Islet precursor cell (in vitro differentiated cells): ENCODE measurements at regions not wholly inside any gene's neighbourhood (a gene's known extent, or its start where the extent isn't known, plus 50 kb on each side); places are given as distances from the start of the nearest gene placed in this dataset.
"Not testable (repeated sequence)": the region's sequence is repeated elsewhere in the genome, so short reads cannot be mapped to it uniquely, and the experiment has no call there.

Experiments used
- DNase-seq: peaks from one replicate; pipeline ENCODE4 v3.0.0-alpha.2; 2018

- DNase-seq, result not testable (repeated sequence)
Observed at GRCh38 chr16:33009468-33009867, 184.6 kb upstream of the TP53TG3C start.

GRCh38 chr16:33027121-33027520, 166.9 kb upstream of the TP53TG3C start:
- not testable (repeated sequence) for DNase-seq

GRCh38 chr16:33027941-33028340, 166.1 kb upstream of the TP53TG3C start:
- peak; percentile 1 for DNase-seq

GRCh38 chr16:33028707-33029390, 165.2 kb upstream of the TP53TG3C start:
- DNase-seq, result peak; percentile 29

- not testable (repeated sequence) for DNase-seq
Observed at GRCh38 chr16:33048849-33049248, 145.2 kb upstream of the TP53TG3C start.

- DNase-seq, result peak; percentile 14
Observed at GRCh38 chr16:33059206-33059605, 134.8 kb upstream of the TP53TG3C start.

GRCh38 chr16:33059654-33060421, 134.2 kb upstream of the TP53TG3C start:
- DNase-seq, result not testable (repeated sequence)

- DNase-seq, result not testable (repeated sequence)
Observed at GRCh38 chr16:33062763-33063162, 131.3 kb upstream of the TP53TG3C start.

GRCh38 chr16:33063365-33064170, 130.5 kb upstream of the TP53TG3C start:
- not testable (repeated sequence) for DNase-seq

GRCh38 chr16:33064454-33065073, 129.5 kb upstream of the TP53TG3C start:
- not testable (repeated sequence) for DNase-seq
